Activated CD4-positive, alpha-beta T cell treated with anti-CD3 and anti-CD28 coated beads, Interleukin-2, Interleukin-4, amounts not matched to agents 100 ng/mL and 50 ng/mL, durations not matched to agents 16 hours and 8 hours (primary cell): ENCODE measurements at regions not wholly inside any gene's neighbourhood (a gene's known extent, or its start where the extent isn't known, plus 50 kb on each side); places are given as distances from the start of the nearest gene placed in this dataset.

Experiments
- DNase-seq: peaks from one replicate; pipeline ENCODE4 v3.0.0-alpha.2; 2020; ENCODE audit warnings: low spot score

GRCh38 chr6:33967966-33968724 is 164.3 kb upstream of the MLN start:
- no peak for DNase-seq

GRCh38 chr6:33967265-33967767 is 163.5 kb upstream of the MLN start:
- DNase-seq = no peak

GRCh38 chr6:33966536-33966935 is 162.7 kb upstream of the MLN start:
- DNase-seq = no peak

GRCh38 chr6:33965766-33966165 is 162.0 kb upstream of the MLN start:
- no peak for DNase-seq

- DNase-seq = no peak
Measured at GRCh38 chr6:33964387-33964786, 160.6 kb upstream of the MLN start.

- no peak for DNase-seq
Measured at GRCh38 chr6:33963136-33963750, 159.4 kb upstream of the MLN start.

- no peak for DNase-seq
Measured at GRCh38 chr6:33962246-33963027, 158.6 kb upstream of the MLN start.

GRCh38 chr6:33961691-33962090 is 157.9 kb upstream of the MLN start:
- DNase-seq = no peak

GRCh38 chr6:33960345-33961313 is 156.8 kb upstream of the MLN start:
- DNase-seq = no peak

- DNase-seq = no peak
Measured at GRCh38 chr6:33959661-33960344, 156.0 kb upstream of the MLN start.

- DNase-seq = no peak
Measured at GRCh38 chr6:33959329-33959651, 155.5 kb upstream of the MLN start.

GRCh38 chr6:33958526-33959328 is 154.9 kb upstream of the MLN start:
- DNase-seq = no peak

- no peak for DNase-seq
Measured at GRCh38 chr6:33957892-33958525, 154.2 kb upstream of the MLN start.

- no peak for DNase-seq
Measured at GRCh38 chr6:33957131-33957891, 153.5 kb upstream of the MLN start.

- no peak for DNase-seq
Measured at GRCh38 chr6:33956206-33956605, 152.4 kb upstream of the MLN start.

- no peak for DNase-seq
Measured at GRCh38 chr6:33955566-33955965, 151.8 kb upstream of the MLN start.

- DNase-seq = no peak
Measured at GRCh38 chr6:33954453-33954852, 150.7 kb upstream of the MLN start.

GRCh38 chr6:33953171-33953570 is 149.4 kb upstream of the MLN start:
- no peak for DNase-seq

- DNase-seq = no peak
Measured at GRCh38 chr6:33952016-33952415, 148.2 kb upstream of the MLN start.
